NCI-H1436 treated with DMSO at 0.1 percent for 48 hours (cell line): ENCODE measurements at regions not wholly inside any gene's neighbourhood (a gene's known extent, or its start where the extent isn't known, plus 50 kb on each side); places are given as distances from the start of the nearest gene placed in this dataset.

ENCODE experiments used
- DNase-seq: peaks from one replicate; lab custom pipeline; 2025; lab: John Stamatoyannopoulos, UW

DNA sequence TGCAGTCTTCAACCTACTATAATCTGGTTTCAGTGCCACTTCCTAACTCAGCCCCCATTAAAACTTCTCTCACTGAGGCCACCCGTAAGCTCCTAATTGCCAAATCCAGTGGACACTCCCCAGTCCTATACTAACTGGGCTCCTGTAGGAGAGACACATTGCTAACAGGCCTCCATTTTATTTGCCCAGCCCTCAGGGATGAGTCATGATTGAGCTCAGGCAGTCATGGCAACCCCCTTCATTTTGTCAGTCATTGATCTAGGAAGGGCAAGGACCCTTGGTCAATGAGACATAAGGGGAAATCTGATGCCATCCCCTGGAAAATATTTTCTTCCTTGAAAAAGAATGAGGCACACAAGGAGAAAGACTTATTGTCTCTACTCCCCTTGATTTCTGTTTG is 70.1 kb upstream of the HIF1A start:
- no peak for DNase-seq

DNA sequence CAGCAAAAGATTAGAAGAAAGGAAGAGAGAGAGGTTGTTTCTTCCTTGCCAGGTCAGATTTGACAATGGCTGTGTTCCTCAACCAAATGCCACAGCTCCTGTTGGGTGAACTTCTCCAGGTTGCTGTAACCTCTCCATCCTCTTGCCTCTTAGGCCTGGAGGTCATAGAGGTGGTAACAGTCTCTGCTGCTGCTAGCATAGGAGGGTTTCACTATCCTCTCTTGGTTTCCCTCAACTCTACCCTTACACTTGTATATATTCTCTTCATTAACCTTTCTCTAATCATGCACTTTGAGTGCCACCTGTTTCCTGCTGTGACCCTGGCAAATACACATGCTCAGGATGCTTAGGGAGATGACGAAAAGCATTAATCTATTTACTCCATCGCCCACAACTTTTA is 67.7 kb upstream of the HIF1A start:
- no peak for DNase-seq

DNA sequence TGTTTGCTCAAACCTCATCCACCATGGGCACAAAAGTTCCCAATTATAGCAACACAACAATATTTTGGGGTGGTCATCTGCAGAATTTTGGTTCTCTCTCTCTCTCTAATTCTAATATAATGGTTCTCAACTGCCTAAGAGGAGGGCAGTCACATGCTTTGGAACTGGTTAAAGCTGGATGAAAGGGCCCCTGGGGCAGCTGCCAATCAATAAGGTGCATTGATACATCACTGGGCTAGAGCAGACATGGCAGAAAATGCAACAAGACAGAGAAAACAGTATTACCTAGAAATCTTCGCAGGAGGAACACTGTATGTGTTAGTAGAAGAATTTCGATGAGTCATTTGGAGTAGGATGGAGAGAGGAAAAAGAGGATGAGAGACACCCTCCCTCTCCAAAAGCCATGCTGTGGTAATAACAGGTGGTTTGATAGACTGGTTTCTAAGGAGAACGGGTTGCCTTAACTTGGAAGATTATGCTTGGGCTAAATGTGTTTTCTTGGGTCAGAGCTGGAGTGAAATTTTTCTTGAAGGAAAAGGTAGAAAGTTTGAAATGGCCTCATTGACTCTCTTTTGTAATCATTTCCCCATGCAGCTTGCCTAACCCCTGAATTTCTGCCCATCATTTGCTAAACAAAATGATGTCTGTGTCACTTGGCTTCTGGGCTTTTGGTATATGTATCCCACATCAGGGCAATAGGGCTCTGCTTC is 67.1 kb upstream of the HIF1A start:
- DNase-seq = no peak

DNA sequence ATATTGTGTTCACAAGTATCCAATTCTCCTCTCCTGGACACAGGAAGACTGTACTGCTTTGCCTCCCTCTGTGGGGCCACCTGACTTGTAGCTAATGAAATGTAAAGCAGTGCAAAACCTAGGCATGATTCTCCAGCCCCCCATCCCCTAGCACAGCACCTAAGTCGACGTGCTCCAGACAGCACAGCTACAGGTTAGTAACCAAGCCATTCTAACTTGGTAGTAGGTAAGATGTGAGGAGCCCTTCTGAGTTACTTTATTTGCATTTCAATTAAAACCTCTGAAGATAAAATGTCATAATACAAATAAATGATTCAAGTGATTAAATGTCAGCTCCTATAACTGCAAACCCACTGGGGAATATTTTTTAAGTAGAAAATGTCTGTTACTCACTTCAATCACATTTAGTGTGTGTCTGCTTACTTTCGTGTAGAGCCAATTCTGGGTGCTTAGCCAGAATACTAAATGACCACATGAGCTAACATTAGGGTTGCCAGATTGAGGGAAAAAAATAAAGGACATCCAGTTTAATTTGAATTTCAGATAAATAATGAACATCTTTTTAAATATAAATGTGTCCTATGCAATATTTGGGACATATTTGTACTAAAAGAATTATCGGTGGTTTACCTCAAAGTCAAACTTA is 64.8 kb upstream of the HIF1A start:
- DNase-seq = no peak

DNA sequence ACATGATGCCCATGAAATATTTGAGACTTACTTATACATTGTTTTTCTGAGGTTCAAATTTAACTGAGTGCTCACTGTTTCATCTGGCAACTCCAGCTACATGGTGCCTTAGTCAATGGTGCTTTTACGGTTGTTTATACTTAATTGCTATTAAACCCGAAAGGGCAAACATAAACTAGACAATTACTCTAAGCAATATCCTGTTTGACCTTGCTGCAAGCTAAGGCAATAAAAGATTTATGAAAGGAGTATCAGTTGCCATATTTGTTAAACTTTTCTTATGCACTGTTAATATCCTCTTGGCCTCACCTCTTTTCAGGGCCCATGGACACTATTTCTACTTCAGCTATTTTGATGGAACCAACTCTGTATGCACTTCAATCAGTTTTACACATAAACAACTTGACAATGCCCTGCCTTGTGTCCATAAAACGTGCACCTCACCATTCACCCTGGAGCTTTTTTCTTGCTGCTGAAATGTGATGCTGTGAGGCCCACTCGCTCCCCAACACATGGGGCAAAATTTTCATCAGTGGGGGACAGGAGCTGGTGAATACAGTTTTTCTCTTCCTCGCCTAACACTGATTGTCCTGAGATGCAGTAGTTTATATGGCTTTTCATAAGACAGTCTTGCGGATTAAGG is 64.1 kb upstream of the HIF1A start:
- DNase-seq = no peak

DNA sequence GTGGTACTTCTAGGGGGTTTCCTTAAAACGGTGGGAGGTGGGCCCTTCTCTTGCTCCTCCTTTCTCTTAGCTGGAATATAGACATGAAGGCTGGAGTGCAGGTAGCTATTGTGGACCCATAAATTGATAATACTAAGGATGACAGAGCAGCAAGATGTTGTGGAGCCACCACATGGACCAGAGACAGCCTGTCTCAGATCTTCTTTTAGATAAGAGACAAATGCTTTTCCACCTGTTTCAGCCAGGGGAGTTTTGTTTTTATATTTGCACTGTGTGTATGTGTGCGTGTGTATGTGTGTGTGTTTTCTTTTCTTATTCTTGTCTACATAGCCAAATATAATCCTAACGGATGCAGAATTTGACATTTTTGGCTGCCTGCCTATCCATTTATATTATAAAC is 62.9 kb upstream of the HIF1A start:
- no peak for DNase-seq

DNA sequence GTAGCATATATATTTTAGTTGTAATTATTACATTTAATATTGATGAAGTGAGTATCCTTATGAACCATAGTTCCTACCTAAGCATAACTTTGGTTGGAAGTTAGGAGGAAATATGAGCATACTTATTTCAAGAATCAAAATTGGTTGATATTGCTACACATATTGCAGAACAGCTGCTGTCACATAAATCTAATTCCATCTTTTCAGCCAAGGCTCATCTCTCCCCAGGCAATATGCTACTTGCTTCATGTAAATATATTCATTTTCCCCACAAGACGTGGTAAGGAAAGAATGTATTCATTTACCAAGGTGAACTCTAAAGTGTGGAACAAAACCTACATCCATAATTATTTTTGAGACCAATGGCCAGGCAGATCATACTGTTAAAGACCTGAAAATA is 62.5 kb upstream of the HIF1A start:
- DNase-seq = no peak

DNA sequence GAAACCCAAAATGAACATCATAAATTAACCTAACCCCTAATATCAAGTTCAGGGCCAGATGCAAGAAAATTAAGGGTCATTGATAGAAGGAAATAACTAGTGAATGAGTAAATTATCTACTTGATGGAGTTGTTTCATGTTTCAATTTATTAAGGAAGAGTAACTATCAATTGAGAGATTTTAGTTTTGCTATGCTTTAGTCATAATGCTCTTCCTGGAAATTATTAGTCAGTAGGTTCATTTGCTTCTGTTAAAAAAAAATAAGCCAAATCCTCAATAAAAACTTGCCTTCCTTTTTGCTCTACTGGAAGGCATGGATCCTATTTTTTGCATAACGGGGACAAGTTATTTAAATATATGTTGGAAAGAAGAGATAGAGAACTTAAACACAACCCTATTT is 59.0 kb upstream of the HIF1A start:
- no peak for DNase-seq

DNA sequence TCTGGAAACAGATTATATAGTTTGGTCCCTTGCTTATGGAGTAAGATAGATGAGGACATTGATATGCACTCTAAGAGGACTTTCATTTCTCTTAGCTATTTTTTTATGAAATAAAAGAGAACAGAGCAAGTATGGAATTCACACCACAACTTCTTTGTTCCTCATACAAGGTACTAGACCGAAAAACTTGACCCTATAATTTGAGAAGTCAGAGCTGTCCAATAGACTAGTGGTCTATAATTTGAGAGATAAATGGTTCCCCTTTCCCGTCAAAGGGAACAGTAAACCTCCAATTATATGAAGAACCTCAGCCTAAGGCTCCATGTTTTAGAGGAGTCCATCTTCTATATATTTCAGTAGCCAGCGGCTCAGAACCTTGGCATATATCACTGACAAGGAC is 58.5 kb upstream of the HIF1A start:
- no peak for DNase-seq

DNA sequence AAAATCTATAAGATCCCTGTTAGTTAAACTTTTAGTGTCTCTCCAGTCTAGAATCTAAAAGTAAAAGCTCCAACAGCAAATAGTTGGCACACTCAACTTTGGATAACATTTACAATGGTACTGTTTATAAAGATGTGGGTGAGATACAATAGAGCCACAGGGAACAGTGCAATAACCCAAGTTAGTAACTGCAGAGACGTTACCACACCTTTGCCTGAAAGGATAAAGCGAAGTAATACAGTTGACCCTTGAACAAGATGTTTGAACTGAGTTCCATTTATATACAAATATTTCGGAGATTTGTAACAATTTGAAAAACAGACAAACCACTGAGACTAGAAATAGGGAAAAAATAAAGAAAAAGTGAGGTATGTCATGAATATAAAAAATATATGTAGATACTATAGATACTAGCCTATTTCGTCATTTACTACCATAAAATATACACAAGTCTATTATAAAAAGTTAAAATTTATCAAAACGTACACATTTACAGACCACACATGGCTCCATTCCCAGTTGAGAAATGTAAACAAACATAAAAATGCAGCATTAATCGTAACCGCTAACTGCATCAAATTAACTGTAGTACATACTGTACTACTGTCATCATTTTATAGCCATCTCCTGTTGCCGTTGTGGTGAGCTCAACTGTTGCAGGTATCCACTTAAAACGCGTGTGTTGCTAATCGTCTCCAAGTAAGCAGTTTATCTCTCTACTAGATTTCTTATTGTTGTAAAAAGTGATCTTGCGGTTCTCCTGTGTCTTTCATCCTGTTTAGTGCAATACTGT is 56.5 kb upstream of the HIF1A start:
- no peak for DNase-seq

DNA sequence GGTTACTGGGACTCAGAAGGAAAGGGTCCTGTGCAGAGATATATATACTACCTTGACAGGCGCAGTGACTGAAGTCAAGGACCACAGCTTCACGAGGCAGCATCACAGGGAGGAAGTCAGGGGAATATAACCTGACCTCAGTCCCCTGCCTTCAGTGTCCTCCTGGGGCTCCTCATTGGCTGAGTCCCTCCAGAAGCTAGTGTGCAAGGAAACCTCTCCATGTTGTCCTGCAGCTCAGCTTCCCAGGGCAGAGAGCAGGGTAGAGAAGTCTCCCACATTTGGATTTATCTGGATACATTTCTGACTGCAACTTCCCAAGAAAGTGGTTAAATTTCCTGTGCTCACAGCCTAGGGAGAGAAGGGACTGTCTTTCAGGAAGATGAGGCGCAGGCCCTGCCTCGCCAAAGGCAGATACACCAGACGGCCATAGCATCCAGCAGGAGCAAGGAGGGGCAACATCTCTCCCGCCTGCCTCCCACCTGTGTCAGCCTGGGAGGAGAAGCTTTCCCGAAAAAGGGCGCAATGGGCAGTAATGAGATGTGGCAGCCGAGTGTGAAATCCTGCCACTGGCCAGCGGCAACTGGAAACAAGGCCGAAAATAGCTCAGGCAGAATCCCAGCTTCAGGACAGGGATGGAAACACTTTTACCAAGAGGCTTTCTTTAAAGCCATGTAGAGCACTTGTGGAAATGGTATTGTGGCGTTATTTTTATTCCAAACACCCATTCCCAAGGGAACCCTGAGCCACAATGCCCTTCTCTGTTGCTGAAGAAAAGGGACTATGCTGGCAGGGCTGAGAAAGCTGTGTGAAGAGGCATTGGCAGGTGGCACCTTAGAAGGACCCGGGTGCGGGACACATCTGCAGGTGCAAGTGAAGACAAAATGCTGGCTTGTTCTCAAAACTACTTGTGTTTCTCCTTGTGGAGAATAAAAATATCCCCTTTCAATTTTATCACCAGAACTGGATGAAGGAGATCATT is 54.9 kb upstream of the HIF1A start:
- DNase-seq = no peak

DNA sequence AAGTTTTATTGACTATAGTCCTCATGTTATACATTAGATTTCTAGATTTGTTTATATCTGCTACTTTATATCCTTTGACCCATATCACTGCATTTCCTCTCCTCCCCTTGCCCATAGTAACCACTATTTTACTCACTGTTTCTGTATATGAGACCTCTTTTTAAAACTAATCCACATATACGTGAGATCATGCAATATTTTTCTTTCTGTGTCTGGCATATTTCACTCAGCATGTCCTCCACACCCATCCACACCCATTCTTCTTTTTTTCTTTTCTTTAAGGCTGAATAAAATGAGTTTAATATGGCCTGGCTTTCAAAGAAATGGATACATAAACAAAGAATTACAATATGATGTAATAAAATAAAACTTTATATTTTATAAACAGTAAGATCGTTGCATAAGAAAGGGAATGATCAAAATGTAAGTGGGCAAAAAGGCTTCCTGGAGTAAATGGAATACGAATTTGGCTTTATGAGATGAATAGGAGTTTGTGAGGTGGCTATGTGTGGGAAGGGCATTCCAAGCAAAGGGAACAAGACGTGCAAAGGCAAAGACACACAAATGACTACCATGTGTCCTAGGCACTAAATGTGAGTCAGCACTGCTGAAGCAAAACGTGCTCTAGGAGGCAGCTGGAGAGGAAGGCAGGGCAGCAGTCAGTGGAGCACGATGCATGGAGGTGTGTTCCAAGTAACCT is 53.2 kb upstream of the HIF1A start:
- no peak for DNase-seq

DNA sequence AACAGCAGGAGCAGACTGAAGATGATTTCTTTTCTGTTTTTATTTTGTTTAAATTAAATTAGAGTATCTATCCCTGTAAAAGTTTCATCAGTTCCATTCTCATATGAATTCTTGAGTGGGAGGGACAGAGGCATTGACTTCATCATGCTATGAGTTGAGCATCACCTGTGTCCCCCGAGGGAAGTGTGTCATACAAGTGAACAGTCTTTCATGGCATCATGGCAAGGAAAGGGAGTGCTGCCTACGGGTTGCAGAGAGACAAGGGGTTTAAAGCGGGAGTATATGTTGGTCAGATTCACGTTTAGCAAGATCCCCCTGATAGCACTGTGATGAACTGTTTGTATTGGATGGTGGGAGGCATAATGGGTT is 52.7 kb upstream of the HIF1A start:
- DNase-seq = no peak

DNA sequence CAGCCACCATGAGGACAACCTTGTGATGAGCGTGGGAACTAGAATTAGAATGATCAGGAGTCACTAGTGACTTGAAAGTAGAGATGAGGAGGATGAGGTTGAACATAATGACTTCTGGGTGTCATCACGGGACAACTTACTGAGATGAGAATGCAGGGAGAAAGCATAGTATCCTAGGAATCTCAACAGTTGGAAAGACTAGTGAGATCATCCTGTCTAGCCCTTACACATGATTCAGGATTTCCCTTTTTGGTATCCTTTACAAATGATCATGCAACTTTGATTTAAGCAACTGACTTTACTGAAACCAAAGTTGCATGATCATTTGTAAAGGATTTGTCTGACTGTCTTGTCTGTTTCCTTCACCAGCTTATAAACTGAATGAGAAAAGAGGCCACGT is 51.8 kb upstream of the HIF1A start:
- DNase-seq = no peak

DNA sequence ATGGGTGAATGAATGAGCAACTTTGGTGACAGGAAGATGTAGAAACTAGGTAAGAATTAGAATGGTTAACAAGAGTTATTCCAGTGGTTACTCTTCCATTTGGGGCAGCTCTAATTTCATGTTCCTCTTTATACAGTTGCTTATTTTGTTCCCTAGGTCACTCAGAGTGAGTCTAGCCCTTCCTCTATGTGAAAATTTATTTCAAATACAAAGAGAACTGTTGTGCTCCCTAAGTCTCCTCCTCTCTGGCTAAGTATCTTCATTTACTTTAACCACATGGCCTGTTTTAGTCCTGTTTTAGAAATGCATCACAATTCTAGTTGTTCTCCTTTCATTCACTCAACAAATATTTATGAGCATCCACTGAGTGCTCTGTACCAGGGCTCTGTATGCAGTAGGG is 51.1 kb upstream of the HIF1A start:
- no peak for DNase-seq

DNA sequence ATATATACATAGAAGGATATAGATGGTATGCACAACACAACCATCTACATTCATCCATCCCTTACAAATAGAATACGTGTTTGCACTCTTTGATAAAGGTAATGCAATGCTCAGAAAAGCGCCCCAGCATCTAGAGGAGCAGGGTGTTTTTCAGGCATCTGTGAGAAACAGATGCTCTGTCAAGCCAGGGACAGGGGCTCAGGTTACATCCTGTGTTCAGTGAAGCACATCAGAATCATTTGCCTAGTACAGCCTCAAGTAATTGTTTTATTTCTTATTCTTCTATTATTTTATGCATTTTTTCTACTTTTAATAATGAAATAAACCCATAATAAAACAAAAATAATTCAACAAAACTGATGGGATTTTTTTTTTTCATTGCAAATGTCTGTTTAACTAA is 50.5 kb upstream of the HIF1A start:
- DNase-seq = no peak

DNA sequence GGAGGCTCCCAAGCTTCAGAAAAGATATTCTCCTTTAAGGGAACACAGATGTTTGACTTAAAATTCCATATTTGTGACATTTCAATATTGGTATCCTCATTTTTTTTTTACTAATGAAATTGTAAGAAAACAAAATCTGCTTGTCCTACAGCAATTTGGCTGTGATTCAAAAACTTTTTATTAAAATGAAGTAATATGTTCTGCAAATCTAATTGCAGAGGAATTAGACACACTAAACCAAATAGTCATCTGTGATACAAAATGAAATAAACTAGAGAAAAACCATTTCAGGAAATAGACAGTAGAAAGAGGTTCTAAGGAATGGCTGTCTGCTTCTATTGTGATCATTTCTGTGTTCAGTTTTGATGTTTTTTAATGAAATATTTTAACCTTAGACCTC is 50.1 kb upstream of the HIF1A start:
- no peak for DNase-seq
